Coronary artery (tissue), 2 donors: ENCODE measurements at regions not wholly inside any gene's neighbourhood (a gene's known extent, or its start where the extent isn't known, plus 50 kb on each side); places are given as distances from the start of the nearest gene placed in this dataset.

Experiments
- DNase-seq: peaks from one replicate; pipeline ENCODE4 v3.0.0-alpha.2; 2017; ENCODE audit warnings: low spot score
- H3K27ac ChIP-seq, 2 donors: fragments of 200-600 bp; sonication (generic); one replicate each; pipeline ENCODE4 v1.5.1; 2016 to 2019
- H3K4me3 ChIP-seq: fragments of 200-600 bp; sonication (generic); 2 replicates; pipeline ENCODE4 v1.5.1; 2016; ENCODE audit warnings: mild to moderate bottlenecking, moderate library complexity
- CTCF ChIP-seq: fragments of 200-600 bp; sonication (generic); IDR thresholded peaks from one replicate; pipeline ENCODE4 v1.5.1; 2019; ENCODE audit warnings: antibody characterized with exemption

GRCh38 chr17:77266891-77267341 lies 126.1 kb downstream of the SEC14L1 start:
- Histone ChIP-seq H3K27ac (no peak overlapping the region), H3K4me3 (no peak overlapping the region)
- TF ChIP-seq CTCF = no peak
- no peak for DNase-seq

GRCh38 chr17:77269696-77270681 lies 129.2 kb downstream of the SEC14L1 start:
- Histone ChIP-seq H3K27ac (no peak overlapping the region), H3K4me3 (no peak overlapping the region)
- DNase-seq = no peak
- no peak for TF ChIP-seq CTCF

GRCh38 chr17:77271411-77271810 lies 130.6 kb downstream of the SEC14L1 start:
- no peak overlapping the region for H3K27ac ChIP-seq
- no peak for TF ChIP-seq CTCF
- DNase-seq = no peak
- H3K4me3 ChIP-seq = no peak overlapping the region

GRCh38 chr17:77273397-77274085 lies 132.8 kb downstream of the SEC14L1 start:
- DNase-seq = no peak
- Histone ChIP-seq H3K4me3 (no peak overlapping the region), H3K27ac (no peak overlapping the region)
- no peak for TF ChIP-seq CTCF

GRCh38 chr17:77274096-77274845 lies 133.5 kb downstream of the SEC14L1 start:
- DNase-seq = no peak
- Histone ChIP-seq H3K27ac (no peak overlapping the region), H3K4me3 (no peak overlapping the region)
- TF ChIP-seq CTCF = no peak

GRCh38 chr17:77279448-77280303 lies 138.9 kb downstream of the SEC14L1 start:
- H3K4me3 ChIP-seq = no peak overlapping the region

More at GRCh38 chr17:77279448-77280303, 138.9 kb downstream of the SEC14L1 start:
- no peak for DNase-seq
- no peak for TF ChIP-seq CTCF
- H3K27ac ChIP-seq = no peak overlapping the region
